ENCODE measurements at regions not wholly inside any gene's neighbourhood (a gene's known extent, or its start where the extent isn't known, plus 50 kb on each side); places are given as distances from the start of the nearest gene placed in this dataset.

DNA sequence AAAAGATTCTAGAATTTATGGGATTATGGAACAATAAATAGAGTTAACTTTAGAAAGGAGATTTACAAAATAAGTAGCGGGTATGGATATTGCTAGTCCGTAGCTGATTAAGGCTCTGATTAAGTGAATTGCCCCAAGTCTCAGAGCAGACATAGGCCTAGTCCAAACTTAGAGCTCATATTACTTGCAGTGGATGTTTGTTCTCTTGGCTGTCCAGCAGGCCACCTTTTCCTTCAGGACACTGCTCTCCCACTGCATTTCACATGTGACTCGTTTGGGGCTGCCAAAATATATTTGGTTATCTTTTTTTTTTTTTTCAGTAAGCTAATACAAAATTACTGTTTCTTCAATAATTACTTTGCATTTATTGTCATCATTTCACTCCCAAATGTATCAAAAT, 76.6 kb downstream of the ARRDC3 start:
- no peak for TF ChIP-seq EZH2 (IDR thresholded peaks at IDR 0.05; ENCODE audit: low read depth)
- TF ChIP-seq, protein P1, sequence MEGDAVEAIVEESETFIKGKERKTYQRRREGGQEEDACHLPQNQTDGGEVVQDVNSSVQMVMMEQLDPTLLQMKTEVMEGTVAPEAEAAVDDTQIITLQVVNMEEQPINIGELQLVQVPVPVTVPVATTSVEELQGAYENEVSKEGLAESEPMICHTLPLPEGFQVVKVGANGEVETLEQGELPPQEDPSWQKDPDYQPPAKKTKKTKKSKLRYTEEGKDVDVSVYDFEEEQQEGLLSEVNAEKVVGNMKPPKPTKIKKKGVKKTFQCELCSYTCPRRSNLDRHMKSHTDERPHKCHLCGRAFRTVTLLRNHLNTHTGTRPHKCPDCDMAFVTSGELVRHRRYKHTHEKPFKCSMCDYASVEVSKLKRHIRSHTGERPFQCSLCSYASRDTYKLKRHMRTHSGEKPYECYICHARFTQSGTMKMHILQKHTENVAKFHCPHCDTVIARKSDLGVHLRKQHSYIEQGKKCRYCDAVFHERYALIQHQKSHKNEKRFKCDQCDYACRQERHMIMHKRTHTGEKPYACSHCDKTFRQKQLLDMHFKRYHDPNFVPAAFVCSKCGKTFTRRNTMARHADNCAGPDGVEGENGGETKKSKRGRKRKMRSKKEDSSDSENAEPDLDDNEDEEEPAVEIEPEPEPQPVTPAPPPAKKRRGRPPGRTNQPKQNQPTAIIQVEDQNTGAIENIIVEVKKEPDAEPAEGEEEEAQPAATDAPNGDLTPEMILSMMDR (conservative IDR thresholded peaks at IDR 0.05): no peak
